Psoas muscle (tissue), 7 donors: ENCODE measurements at regions not wholly inside any gene's neighbourhood (a gene's known extent, or its start where the extent isn't known, plus 50 kb on each side); places are given as distances from the start of the nearest gene placed in this dataset.

Experiments used
- ATAC-seq, 4 donors: fragments of 200-7000 bp; cut with Tn5 transposase; one replicate each; pipeline ENCODE4 v1.9.1; 2020; ENCODE audit warnings: moderate library complexity in 3 of 4, mild to moderate bottlenecking in 2 of 4
- DNase-seq, 2 donors: peaks; one replicate each; pipeline ENCODE4 v3.0.0-alpha.2; 2020
- H3K27ac ChIP-seq: fragments of 200-600 bp; one replicate; pipeline ENCODE4 v1.8.0; 2022
- H3K27me3 ChIP-seq, 3 donors: fragments of 200-600 bp in 1 of 3; one replicate each; pipeline versions ENCODE4 v1.6.1 to v1.8.0; 2013 to 2022; ENCODE audit warnings: low read length in 2 of 3, mild to moderate bottlenecking in 2 of 3, moderate library complexity in 1 of 3; ENCODE audit not compliant: insufficient read depth in 3 of 3
- H3K36me3 ChIP-seq, 2 donors: fragments of 200-600 bp in 1 of 2; one replicate each; pipeline versions ENCODE4 v1.6.1 to v1.8.0; 2013 to 2022; ENCODE audit warnings: low read depth in 1 of 2, mild to moderate bottlenecking in 1 of 2, moderate library complexity in 1 of 2; ENCODE audit not compliant: insufficient read depth in 1 of 2
- H3K4me1 ChIP-seq: fragments of 200-600 bp; one replicate; pipeline ENCODE4 v1.8.0; 2022
- H3K4me3 ChIP-seq: fragments of 200-600 bp; one replicate; pipeline ENCODE4 v1.8.0; 2022; ENCODE audit warnings: mild to moderate bottlenecking
- H3K9me3 ChIP-seq: fragments of 200-600 bp; one replicate; pipeline ENCODE4 v1.8.0; 2022
- CTCF ChIP-seq: fragments of 200-600 bp; IDR thresholded peaks from one replicate; pipeline ENCODE4 v1.8.0; 2022; ENCODE audit warnings: antibody characterized with exemption
- WGBS, 3 donors: extraction: QIAGEN DNeasy Blood & Tissue Kit; methylation state at CpG; one replicate each; pipeline versions ENCODE4 v1.1.6 to v1.1.7; 2013; 5-methylcytosine and 5-hydroxymethylcytosine counted together
- intact Hi-C, 2 donors: fragments of 100-400 bp; cut with DNase I; formaldehyde crosslinking; loops; one replicate each; pipeline versions ENCODE4 v1.11.0 to v1.14.2; 2022
- donor health status: healthy with polysubstance abuse.
- donor health status: DM: no; HTN: no; CAD: no; lungs with moderate emphysema.
- donor health status: Bipolar disorder and iron deficiency.
- donor health status: healthy.
- donor health status: DM: yes; HTN: yes; CAD: no.
- donor health status: DM: no; HTN: no; CAD: no.
- donor health status: DM: yes; HTN: yes; CAD: no.

- Histone ChIP-seq H3K27ac (no peak overlapping the region), H3K4me3 (no peak overlapping the region), H3K4me1 (no peaks in the 10 kb centered on the region), H3K9me3 (peaks cover 10% of the 10 kb centered on the region), H3K36me3 (no peaks in the 10 kb centered on the region), H3K27me3 (no peaks in the 10 kb centered on the region)
- intact Hi-C loops, result no loop called here
- ATAC-seq (no peak), DNase-seq (no peak)
- no peak for TF ChIP-seq CTCF
- WGBS, 3 donors, result 93 to 100% (median 95%) methylated on average over 1 of the region's 1 CpG
Measured at GRCh38 chr1:222157612-222158011, 390.3 kb downstream of the HHIPL2 start.

DNA sequence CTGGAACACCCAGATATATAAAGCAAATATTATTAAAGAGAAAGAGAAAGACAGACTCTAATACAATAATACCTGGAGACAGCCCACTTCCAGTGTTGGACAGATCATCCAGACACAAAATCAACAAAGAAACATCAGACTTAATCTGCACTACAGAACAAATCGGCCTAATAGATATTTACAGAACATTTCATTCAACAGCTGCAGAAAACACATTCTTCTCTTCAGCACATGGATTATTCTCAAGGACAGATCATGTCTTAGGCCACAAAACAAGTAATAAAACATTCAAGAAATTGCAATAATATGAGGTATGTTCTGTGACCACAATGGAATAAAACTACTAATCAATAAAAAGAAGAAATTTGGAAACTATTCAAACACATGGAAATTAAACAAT lies 398.3 kb upstream of the DUSP10 start:
- TF ChIP-seq CTCF, result no peak
- peaks cover 21% of the 10 kb centered on the region for H3K9me3 ChIP-seq
- H3K4me1 ChIP-seq, result no peaks in the 10 kb centered on the region
- H3K36me3 ChIP-seq, result no peaks in the 10 kb centered on the region
- ATAC-seq (no peak), DNase-seq (no peak)
- no peak overlapping the region for H3K4me3 ChIP-seq
- no peak overlapping the region for H3K27ac ChIP-seq
- intact Hi-C loops, result no loop called here
- no peaks in the 10 kb centered on the region for H3K27me3 ChIP-seq
- WGBS, 3 donors, result 10 to 36% (median 30%) methylated on average over 1 of the region's 1 CpG

DNA sequence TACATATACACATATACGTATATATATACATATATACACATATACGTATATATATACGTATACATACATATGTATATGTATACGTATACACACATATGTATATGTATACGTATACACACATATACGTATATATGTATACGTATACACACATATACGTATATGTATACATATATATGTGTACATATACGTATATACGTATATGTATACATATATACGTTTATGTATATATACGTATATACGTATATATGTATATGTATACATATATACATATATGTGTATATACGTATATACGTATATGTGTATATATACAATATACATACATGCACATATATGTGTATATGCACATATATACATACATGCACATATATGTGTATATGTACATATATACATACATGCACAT lies 396.2 kb upstream of the DUSP10 start:
- Histone ChIP-seq H3K9me3 (peaks cover 23% of the 10 kb centered on the region), H3K36me3 (no peaks in the 10 kb centered on the region), H3K27ac (no peak overlapping the region), H3K4me3 (no peak overlapping the region), H3K27me3 (no peaks in the 10 kb centered on the region), H3K4me1 (no peaks in the 10 kb centered on the region)
- WGBS, 3 donors, result 91 to 96% (median 94%) methylated on average over 15 of the region's 15 CpGs
- DNase-seq, result no peak
- ATAC-seq, result no peak
- intact Hi-C loops, result no loop called here
- TF ChIP-seq CTCF, result no peak

GRCh38 chr1:222136869-222137268 lies 395.0 kb upstream of the DUSP10 start:
- H3K4me1 ChIP-seq, result no peaks in the 10 kb centered on the region
- ATAC-seq (no peak), DNase-seq (no peak)
- no peaks in the 10 kb centered on the region for H3K36me3 ChIP-seq
- H3K27ac ChIP-seq, result no peak overlapping the region
- WGBS, 3 donors, result 88 to 94% (median 88%) methylated on average over 1 of the region's 1 CpG
- intact Hi-C loops, result no loop called here
- H3K9me3 ChIP-seq, result peaks cover 11% of the 10 kb centered on the region
- no peak overlapping the region for H3K4me3 ChIP-seq
- no peaks in the 10 kb centered on the region for H3K27me3 ChIP-seq
- TF ChIP-seq CTCF, result no peak

DNA sequence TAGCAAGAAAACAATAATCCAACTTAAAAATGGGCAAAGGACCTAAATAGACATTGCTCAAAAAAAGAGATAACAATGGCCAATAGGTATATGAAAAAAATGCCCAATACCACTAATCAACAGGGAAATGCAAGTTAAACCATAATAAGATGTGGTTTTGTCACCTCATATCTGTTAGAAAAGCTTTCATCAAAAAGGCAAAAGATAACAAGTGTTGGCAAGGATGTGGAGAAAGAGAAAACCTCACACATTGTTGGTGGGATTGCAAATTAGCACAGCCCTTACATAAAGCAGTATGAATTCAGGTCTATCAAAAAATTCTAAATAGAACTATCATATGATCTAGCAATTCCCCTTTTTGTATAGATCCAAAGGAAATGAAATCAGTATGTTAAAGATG lies 387.2 kb upstream of the DUSP10 start:
- H3K27ac ChIP-seq, result no peak overlapping the region
- H3K27me3 ChIP-seq, result no peaks in the 10 kb centered on the region
- no peak for DNase-seq
- ATAC-seq, result no peak
- no peak for TF ChIP-seq CTCF
- no peaks in the 10 kb centered on the region for H3K9me3 ChIP-seq
- H3K36me3 ChIP-seq, result no peaks in the 10 kb centered on the region
- intact Hi-C loops, result no loop called here
- no peaks in the 10 kb centered on the region for H3K4me1 ChIP-seq
- H3K4me3 ChIP-seq, result no peak overlapping the region
